HG02981 (cell line): ENCODE measurements at regions not wholly inside any gene's neighbourhood (a gene's known extent, or its start where the extent isn't known, plus 50 kb on each side); places are given as distances from the start of the nearest gene placed in this dataset.

Source experiments
- ATAC-seq: cut with Tn5 transposase; IDR thresholded peaks from one replicate; pipeline ENCODE4 v1.9.1; 2021; ENCODE audit warnings: mild to moderate bottlenecking, moderate library complexity; ENCODE audit not compliant: unreplicated experiment

- ATAC-seq, result no peak
Observed at GRCh38 chr1:217095050-217095622, 371.9 kb upstream of the ESRRG start.

- ATAC-seq, result no peak
Observed at GRCh38 chr1:217091561-217091960, 368.3 kb upstream of the ESRRG start.

GRCh38 chr1:217090060-217090911 is 367.1 kb upstream of the ESRRG start:
- ATAC-seq, result no peak

- no peak for ATAC-seq
Observed at GRCh38 chr1:217089361-217090014, 366.3 kb upstream of the ESRRG start.

GRCh38 chr1:217088521-217089284 is 365.5 kb upstream of the ESRRG start:
- no peak for ATAC-seq

- no peak for ATAC-seq
Observed at GRCh38 chr1:217088011-217088410, 364.8 kb upstream of the ESRRG start.

- no peak for ATAC-seq
Observed at GRCh38 chr1:217079584-217079983, 356.4 kb upstream of the ESRRG start.

GRCh38 chr1:217078959-217079358 is 355.7 kb upstream of the ESRRG start:
- no peak for ATAC-seq

- ATAC-seq, result no peak
Observed at GRCh38 chr1:217078078-217078690, 355.0 kb upstream of the ESRRG start.

- no peak for ATAC-seq
Observed at GRCh38 chr1:217077426-217077825, 354.2 kb upstream of the ESRRG start.

GRCh38 chr1:217076902-217077301 is 353.7 kb upstream of the ESRRG start:
- ATAC-seq, result no peak

- ATAC-seq, result no peak
Observed at GRCh38 chr1:217072926-217073325, 349.7 kb upstream of the ESRRG start.

GRCh38 chr1:217067642-217068041 is 344.4 kb upstream of the ESRRG start:
- no peak for ATAC-seq

GRCh38 chr1:217066794-217067193 is 343.6 kb upstream of the ESRRG start:
- ATAC-seq, result no peak

- no peak for ATAC-seq
Observed at GRCh38 chr1:217063172-217063908, 340.1 kb upstream of the ESRRG start.

- no peak for ATAC-seq
Observed at GRCh38 chr1:217062586-217062985, 339.4 kb upstream of the ESRRG start.

GRCh38 chr1:217059401-217059800 is 336.2 kb upstream of the ESRRG start:
- ATAC-seq, result no peak

GRCh38 chr1:217053676-217054075 is 330.4 kb upstream of the ESRRG start:
- no peak for ATAC-seq

GRCh38 chr1:217052626-217053025 is 329.4 kb upstream of the ESRRG start:
- no peak for ATAC-seq

- ATAC-seq, result no peak
Observed at GRCh38 chr1:217052196-217052595, 329.0 kb upstream of the ESRRG start.
